ENCODE measurements at regions not wholly inside any gene's neighbourhood (a gene's known extent, or its start where the extent isn't known, plus 50 kb on each side); places are given as distances from the start of the nearest gene placed in this dataset.
"Not testable (repeated sequence)": the region's sequence is repeated elsewhere in the genome, so short reads cannot be mapped to it uniquely, and the experiment has no call there.

GRCh38 chr1:857926-858648, 65.6 kb upstream of the SAMD11 start:
- Histone ChIP-seq H3K4me1 (peaks cover 4 to 11% (median 6%) of the 10 kb centered on the region in 3 donors), H3K27me3 (peaks cover 0 to 25% (median 0%) of the 10 kb centered on the region in 4 donors), H3K36me3 (peaks cover 0 to 20% (median 0%) of the 10 kb centered on the region in 3 donors)
- TF ChIP-seq CTCF (IDR thresholded peaks at IDR 0.05): peak in 1 of 6 experiments; percentile 7
- H3K4me3 ChIP-seq; H3K27ac ChIP-seq; intact Hi-C loops (cut with DNase I); H3K9me3 ChIP-seq; DNase-seq: not testable (repeated sequence)
- WGBS, 2 donors: 8 to 27% methylated on average over 10 to 13 of the region's 16 CpGs

- WGBS, 2 donors: 0 to 3% methylated on average over 6 to 10 of the region's 12 CpGs
These were observed 65.1 kb upstream of the SAMD11 start for GRCh38 chr1:858649-859041.

GRCh38 chr1:860941-861340, 62.8 kb upstream of the SAMD11 start:
- Histone ChIP-seq H3K27me3 (peaks cover 0 to 40% (median 0%) of the 10 kb centered on the region in 4 donors), H3K4me1 (peaks cover 4 to 11% (median 6%) of the 10 kb centered on the region in 3 donors)
- intact Hi-C loops (cut with DNase I); DNase-seq; H3K27ac ChIP-seq; H3K9me3 ChIP-seq; H3K36me3 ChIP-seq; H3K4me3 ChIP-seq: not testable (repeated sequence)
- WGBS, 2 donors: 69 to 73% methylated on average over 9 to 10 of the region's 11 CpGs

More at GRCh38 chr1:858649-859041, 65.1 kb upstream of the SAMD11 start:
- Histone ChIP-seq H3K4me1 (peaks cover 4 to 11% (median 6%) of the 10 kb centered on the region in 3 donors), H3K27me3 (peaks cover 0 to 28% (median 0%) of the 10 kb centered on the region in 4 donors), H3K4me3 (peak overlapping the region in 1 of 4 donors; percentile 12), H3K36me3 (peaks cover 0 to 18% (median 0%) of the 10 kb centered on the region in 3 donors)
- H3K27ac ChIP-seq; H3K9me3 ChIP-seq; DNase-seq; intact Hi-C loops (cut with DNase I): not testable (repeated sequence)

- H3K4me1 ChIP-seq: peaks cover 4 to 11% (median 6%) of the 10 kb centered on the region in 3 donors
- no peak overlapping the region for H3K27ac ChIP-seq
- TF ChIP-seq POLR2A (IDR thresholded peaks at IDR 0.05) (no peak), CTCF (IDR thresholded peaks at IDR 0.05) (no peak)
- no peaks in the 10 kb centered on the region for H3K36me3 ChIP-seq
- intact Hi-C loops (cut with DNase I): no loop called here
- DNase-seq: no peak
- no peaks in the 10 kb centered on the region for H3K9me3 ChIP-seq
- H3K4me3 ChIP-seq: no peak overlapping the region
- peaks cover 0 to 45% (median 0%) of the 10 kb centered on the region in 4 donors for H3K27me3 ChIP-seq
These were observed 62.0 kb upstream of the SAMD11 start for GRCh38 chr1:861714-862113.

- intact Hi-C loops (cut with DNase I): not testable (repeated sequence)
These were observed 61.1 kb upstream of the SAMD11 start for GRCh38 chr1:862601-863000.

GRCh38 chr1:865633-866032, 58.1 kb upstream of the SAMD11 start:
- peaks cover 0 to 72% (median 0%) of the 10 kb centered on the region in 4 donors for H3K27me3 ChIP-seq
- H3K4me3 ChIP-seq; H3K27ac ChIP-seq; intact Hi-C loops (cut with DNase I); H3K4me1 ChIP-seq; H3K36me3 ChIP-seq; H3K9me3 ChIP-seq; DNase-seq: not testable (repeated sequence)
- 60 to 64% methylated on average over 7 to 8 of the region's 8 CpGs for WGBS, 2 donors

More at GRCh38 chr1:862601-863000, 61.1 kb upstream of the SAMD11 start:
- WGBS, 2 donors: no CpG with 5 or more reads among the region's 1 CpG
- peaks cover 0 to 54% (median 0%) of the 10 kb centered on the region in 4 donors for H3K27me3 ChIP-seq
- H3K36me3 ChIP-seq, H3K9me3 ChIP-seq, H3K27ac ChIP-seq, H3K4me3 ChIP-seq, DNase-seq: not testable (repeated sequence)
- peaks cover 4 to 11% (median 6%) of the 10 kb centered on the region in 3 donors for H3K4me1 ChIP-seq

GRCh38 chr1:866095-866494, 57.6 kb upstream of the SAMD11 start:
- intact Hi-C loops (cut with DNase I): no loop called here
- WGBS, 2 donors: 69 to 76% methylated on average over 9 of the region's 9 CpGs

GRCh38 chr1:866631-867299, 57.0 kb upstream of the SAMD11 start:
- intact Hi-C loops (cut with DNase I); H3K4me1 ChIP-seq; H3K36me3 ChIP-seq; H3K9me3 ChIP-seq; H3K27ac ChIP-seq; H3K4me3 ChIP-seq; DNase-seq: not testable (repeated sequence)
- H3K27me3 ChIP-seq: peaks cover 0 to 75% (median 0%) of the 10 kb centered on the region in 4 donors
- 65% methylated on average over 28 to 32 of the region's 33 CpGs for WGBS, 2 donors

More at GRCh38 chr1:866095-866494, 57.6 kb upstream of the SAMD11 start:
- peaks cover 0 to 72% (median 0%) of the 10 kb centered on the region in 4 donors for H3K27me3 ChIP-seq
- H3K36me3 ChIP-seq: no peaks in the 10 kb centered on the region
- TF ChIP-seq POLR2A (IDR thresholded peaks at IDR 0.05): no peak
- TF ChIP-seq CTCF (IDR thresholded peaks at IDR 0.05): no peak
- peaks cover 0 to 10% (median 7%) of the 10 kb centered on the region in 3 donors for H3K4me1 ChIP-seq
- H3K27ac ChIP-seq: no peak overlapping the region
- H3K9me3 ChIP-seq: no peaks in the 10 kb centered on the region
- DNase-seq: no peak
- H3K4me3 ChIP-seq: no peak overlapping the region

GRCh38 chr1:867550-867949, 56.2 kb upstream of the SAMD11 start:
- H3K4me1 ChIP-seq; H3K4me3 ChIP-seq; H3K27ac ChIP-seq; intact Hi-C loops (cut with DNase I); DNase-seq; H3K36me3 ChIP-seq; H3K9me3 ChIP-seq: not testable (repeated sequence)
- WGBS, 2 donors: 49% methylated on average over 4 of the region's 4 CpGs; no CpG with 5 or more reads in 1 of the 2 donors
- H3K27me3 ChIP-seq: peaks cover 0 to 72% (median 0%) of the 10 kb centered on the region in 4 donors

All from esophagus squamous epithelium (tissue), 5 donors.